GM19025 (cell line): ENCODE measurements at regions not wholly inside any gene's neighbourhood (a gene's known extent, or its start where the extent isn't known, plus 50 kb on each side); places are given as distances from the start of the nearest gene placed in this dataset.

Experiments
- ATAC-seq: cut with Tn5 transposase; IDR thresholded peaks from one replicate; pipeline ENCODE4 v1.9.1; 2021; ENCODE audit warnings: mild to moderate bottlenecking, low read depth, moderate library complexity; ENCODE audit not compliant: unreplicated experiment

- no peak for ATAC-seq
These were observed 135.8 kb upstream of the TMEM161B start for GRCh38 chr5:88404405-88404804.

- no peak for ATAC-seq
These were observed 133.0 kb upstream of the TMEM161B start for GRCh38 chr5:88401686-88402085.

GRCh38 chr5:88401228-88401627, 132.6 kb upstream of the TMEM161B start:
- ATAC-seq: no peak

GRCh38 chr5:88399561-88399960, 130.9 kb upstream of the TMEM161B start:
- ATAC-seq: no peak

GRCh38 chr5:88398316-88398715, 129.7 kb upstream of the TMEM161B start:
- ATAC-seq: no peak

- ATAC-seq: no peak
These were observed 128.2 kb upstream of the TMEM161B start for GRCh38 chr5:88396751-88397281.

- ATAC-seq: no peak
These were observed 127.4 kb upstream of the TMEM161B start for GRCh38 chr5:88396000-88396535.

- ATAC-seq: no peak
These were observed 126.6 kb upstream of the TMEM161B start for GRCh38 chr5:88395264-88395663.

GRCh38 chr5:88394536-88395175, 126.0 kb upstream of the TMEM161B start:
- ATAC-seq: no peak

GRCh38 chr5:88393716-88394535, 125.3 kb upstream of the TMEM161B start:
- no peak for ATAC-seq

GRCh38 chr5:88393042-88393441, 124.4 kb upstream of the TMEM161B start:
- ATAC-seq: no peak

- ATAC-seq: no peak
These were observed 123.3 kb upstream of the TMEM161B start for GRCh38 chr5:88391991-88392390.

- no peak for ATAC-seq
These were observed 122.5 kb upstream of the TMEM161B start for GRCh38 chr5:88391116-88391515.

GRCh38 chr5:88390481-88390880, 121.8 kb upstream of the TMEM161B start:
- no peak for ATAC-seq

- no peak for ATAC-seq
These were observed 121.4 kb upstream of the TMEM161B start for GRCh38 chr5:88390096-88390441.

- no peak for ATAC-seq
These were observed 120.9 kb upstream of the TMEM161B start for GRCh38 chr5:88389338-88390095.

GRCh38 chr5:88388476-88389337, 120.1 kb upstream of the TMEM161B start:
- no peak for ATAC-seq

GRCh38 chr5:88384886-88385285, 116.2 kb upstream of the TMEM161B start:
- no peak for ATAC-seq

- ATAC-seq: no peak
These were observed 111.7 kb upstream of the TMEM161B start for GRCh38 chr5:88380332-88380731.
